Mammary epithelial cell (primary cell): ENCODE measurements at regions not wholly inside any gene's neighbourhood (a gene's known extent, or its start where the extent isn't known, plus 50 kb on each side); places are given as distances from the start of the nearest gene placed in this dataset.

Source experiments
- CTCF ChIP-seq, 2 donors: IDR thresholded peaks in 1 of 2; conservative IDR thresholded peaks in 1 of 2; 2 replicates each; pipeline ENCODE4 v1.5.1; 2011 to 2012; ENCODE audit warnings: inconsistent platforms in 2 of 2, low read length in 2 of 2, mild to moderate bottlenecking in 2 of 2, control low read depth in 1 of 2, low read depth in 1 of 2; ENCODE audit not compliant: insufficient read depth in 1 of 2; ENCODE audit errors: extremely low read depth in 1 of 2
- EZH2 ChIP-seq: IDR thresholded peaks from 2 replicates; pipeline ENCODE4 v1.6.1; 2012; ENCODE audit warnings: low read length, inconsistent platforms, borderline replicate concordance

- TF ChIP-seq CTCF (conservative IDR thresholded peaks at IDR 0.05 in 1 of 2, IDR thresholded peaks at IDR 0.05 in 1 of 2; ENCODE audit: extremely low read depth in 1 of 2, insufficient read depth in 1 of 2, low read depth in 1 of 2, low read length in 2 of 2) (no peak), EZH2 (no peak)
Observed at GRCh38 chr3:8405144-8405543, 96.5 kb upstream of the LMCD1 start.
